ENCODE measurements at regions not wholly inside any gene's neighbourhood (a gene's known extent, or its start where the extent isn't known, plus 50 kb on each side); places are given as distances from the start of the nearest gene placed in this dataset.

GRCh38 chr2:172333235-172333977 lies 94.0 kb upstream of the ITGA6 start:
- DNase-seq, result no peak

- DNase-seq, result no peak
These were observed 93.4 kb upstream of the ITGA6 start for GRCh38 chr2:172333978-172334330.

- DNase-seq, result no peak
These were observed 92.4 kb upstream of the ITGA6 start for GRCh38 chr2:172334988-172335387.

GRCh38 chr2:172335736-172336135 lies 91.7 kb upstream of the ITGA6 start:
- DNase-seq, result no peak

GRCh38 chr2:172336681-172337080 lies 90.7 kb upstream of the ITGA6 start:
- DNase-seq, result no peak

GRCh38 chr2:172339371-172340010 lies 87.9 kb upstream of the ITGA6 start:
- peak; percentile 49 for DNase-seq

GRCh38 chr2:172340394-172340793 lies 87.0 kb upstream of the ITGA6 start:
- DNase-seq, result peak; percentile 43

- peak; percentile 73 for DNase-seq
These were observed 85.3 kb upstream of the ITGA6 start for GRCh38 chr2:172342078-172342477.

- peak; percentile 98 for DNase-seq
These were observed 84.8 kb upstream of the ITGA6 start for GRCh38 chr2:172342611-172343010.

- no peak for DNase-seq
These were observed 83.2 kb upstream of the ITGA6 start for GRCh38 chr2:172344159-172344558.

GRCh38 chr2:172345956-172346555 lies 81.3 kb upstream of the ITGA6 start:
- no peak for DNase-seq

- DNase-seq, result no peak
These were observed 78.7 kb upstream of the ITGA6 start for GRCh38 chr2:172348555-172349288.

GRCh38 chr2:172350839-172351479 lies 76.4 kb upstream of the ITGA6 start:
- DNase-seq, result no peak

- DNase-seq, result no peak
These were observed 75.8 kb upstream of the ITGA6 start for GRCh38 chr2:172351586-172351985.

- no peak for DNase-seq
These were observed 73.0 kb upstream of the ITGA6 start for GRCh38 chr2:172354347-172354746.

- no peak for DNase-seq
These were observed 69.9 kb upstream of the ITGA6 start for GRCh38 chr2:172357442-172357841.

GRCh38 chr2:172358691-172359556 lies 68.5 kb upstream of the ITGA6 start:
- no peak for DNase-seq

- DNase-seq, result no peak
These were observed 66.0 kb upstream of the ITGA6 start for GRCh38 chr2:172361360-172361759.

GRCh38 chr2:172361840-172362239 lies 65.5 kb upstream of the ITGA6 start:
- no peak for DNase-seq

GRCh38 chr2:172364261-172364660 lies 63.1 kb upstream of the ITGA6 start:
- no peak for DNase-seq

- no peak for DNase-seq
These were observed 60.7 kb upstream of the ITGA6 start for GRCh38 chr2:172366596-172367150.
